H9 (cell line): ENCODE measurements at regions not wholly inside any gene's neighbourhood (a gene's known extent, or its start where the extent isn't known, plus 50 kb on each side); places are given as distances from the start of the nearest gene placed in this dataset.
A peak's percentile ranks its signal among the peaks of the same experiment; 100 is the strongest.

Experiments used
- DNase-seq: peaks from one replicate; pipeline ENCODE4 v3.0.0-alpha.2; 2017
- H2AFZ ChIP-seq: one replicate; pipeline ENCODE4 v1.6.1; 2013; ENCODE audit warnings: mild to moderate bottlenecking, low read length, control low read depth, moderate library complexity
- H2AK5ac ChIP-seq: 2 replicates; pipeline ENCODE4 v1.6.1; 2013; ENCODE audit warnings: low read length, control low read depth, mixed read lengths; ENCODE audit not compliant: insufficient read length
- H2BK120ac ChIP-seq: one replicate; pipeline ENCODE4 v1.6.1; 2013; ENCODE audit warnings: low read depth, mild to moderate bottlenecking, low read length, control low read depth, inconsistent platforms; ENCODE audit not compliant: poor library complexity, severe bottlenecking
- H2BK12ac ChIP-seq: 2 replicates; pipeline ENCODE4 v1.6.1; 2013; ENCODE audit warnings: low read length, control low read depth, mixed read lengths, low read depth; ENCODE audit not compliant: insufficient read length
- H2BK15ac ChIP-seq: 2 replicates; pipeline ENCODE4 v1.6.1; 2013; ENCODE audit warnings: low read depth, low read length, control low read depth
- H2BK20ac ChIP-seq: one replicate; pipeline ENCODE4 v1.6.1; 2013; ENCODE audit warnings: low read depth, mild to moderate bottlenecking, low read length, control low read depth, inconsistent platforms; ENCODE audit not compliant: poor library complexity, severe bottlenecking
- H2BK5ac ChIP-seq: 2 replicates; pipeline ENCODE4 v1.6.1; 2013; ENCODE audit warnings: low read length, control low read depth, mixed read lengths; ENCODE audit not compliant: insufficient read length
- H3K14ac ChIP-seq: 2 replicates; pipeline ENCODE4 v1.6.1; 2013; ENCODE audit warnings: low read length, control low read depth; ENCODE audit not compliant: insufficient read depth
- H3K18ac ChIP-seq: 2 replicates; pipeline ENCODE4 v1.6.1; 2013; ENCODE audit warnings: low read depth, mild to moderate bottlenecking, mixed read lengths, low read length, control low read depth; ENCODE audit not compliant: insufficient read length
- H3K23ac ChIP-seq: 2 replicates; pipeline ENCODE4 v1.6.1; 2013; ENCODE audit warnings: low read length, control low read depth, mixed read lengths, low read depth; ENCODE audit not compliant: insufficient read length
- H3K23me2 ChIP-seq: 2 replicates; pipeline ENCODE4 v1.6.1; 2013; ENCODE audit warnings: low read depth, mild to moderate bottlenecking, mixed read lengths, low read length, control low read depth; ENCODE audit not compliant: insufficient read length, poor library complexity, severe bottlenecking
- H3K27ac ChIP-seq: 2 replicates; pipeline ENCODE4 v1.5.1; 2013; ENCODE audit warnings: low read length, control low read depth, mixed read lengths, low read depth; ENCODE audit not compliant: insufficient read length
- H3K27me3 ChIP-seq: 2 replicates; pipeline ENCODE4 v1.6.1; 2013; ENCODE audit warnings: low read length, control low read depth, inconsistent platforms; ENCODE audit not compliant: insufficient read depth
- H3K4ac ChIP-seq: 2 replicates; pipeline ENCODE4 v1.6.1; 2013; ENCODE audit warnings: low read depth, mild to moderate bottlenecking, control low read depth, inconsistent platforms, low read length, moderate library complexity
- H3K4me1 ChIP-seq: 2 replicates; pipeline ENCODE4 v1.6.1; 2013; ENCODE audit warnings: low read length, control low read depth, inconsistent platforms; ENCODE audit not compliant: insufficient read depth
- H3K4me2 ChIP-seq: 2 replicates; pipeline ENCODE4 v1.6.1; 2013; ENCODE audit warnings: low read length, control low read depth, mixed read lengths; ENCODE audit not compliant: insufficient read length, insufficient read depth
- H3K56ac ChIP-seq: 2 replicates; pipeline ENCODE4 v1.6.1; 2013; ENCODE audit warnings: low read depth, mild to moderate bottlenecking, mixed read lengths, low read length, control low read depth; ENCODE audit not compliant: insufficient read length
- H3K79me1 ChIP-seq: 2 replicates; pipeline ENCODE4 v1.6.1; 2013; ENCODE audit warnings: low read depth, mild to moderate bottlenecking, moderate library complexity, low read length, control low read depth, inconsistent platforms; ENCODE audit not compliant: insufficient read depth, poor library complexity, severe bottlenecking
- H3K79me2 ChIP-seq: 2 replicates; pipeline ENCODE4 v1.6.1; 2013; ENCODE audit warnings: low read length, control low read depth, inconsistent platforms; ENCODE audit not compliant: insufficient read depth
- H3K9ac ChIP-seq: 2 replicates; pipeline ENCODE4 v1.6.1; 2013; ENCODE audit warnings: low read length, control low read depth, mixed read lengths; ENCODE audit not compliant: insufficient read length; ENCODE audit errors: extremely low read depth
- H3K9me3 ChIP-seq: one replicate; pipeline ENCODE4 v1.6.1; 2013; ENCODE audit warnings: low read depth, low read length, inconsistent platforms; ENCODE audit not compliant: control insufficient read depth
- H3T11ph ChIP-seq: one replicate; pipeline ENCODE4 v1.6.1; 2013; ENCODE audit warnings: mild to moderate bottlenecking, low read length, control low read depth, inconsistent platforms
- H4K20me1 ChIP-seq: one replicate; pipeline ENCODE4 v1.6.1; 2013; ENCODE audit not compliant: control insufficient read depth, insufficient read length, insufficient read depth
- H4K5ac ChIP-seq: 2 replicates; pipeline ENCODE4 v1.6.1; 2013; ENCODE audit warnings: low read depth, mild to moderate bottlenecking, mixed read lengths, low read length, control low read depth; ENCODE audit not compliant: insufficient read length
- H4K8ac ChIP-seq: replicated peaks from 2 replicates; pipeline ENCODE4 v1.6.1; 2013; ENCODE audit warnings: low read length, control low read depth, mixed read lengths, low read depth; ENCODE audit not compliant: insufficient read length
- H4K91ac ChIP-seq: 2 replicates; pipeline ENCODE4 v1.6.1; 2013; ENCODE audit warnings: low read depth, mild to moderate bottlenecking, moderate library complexity, mixed read lengths, low read length, control low read depth; ENCODE audit not compliant: insufficient read length
- H3K27ac Mint-ChIP-seq, 3 experiments: 2 replicates in 2 of 3; 3 replicates in 1 of 3; pipeline ENCODE4 v1.8.0; 2020 to 2021; ENCODE audit warnings: mixed read lengths in 3 of 3, mild to moderate bottlenecking in 1 of 3, moderate library complexity in 1 of 3
- H3K27me3 Mint-ChIP-seq: 2 replicates; pipeline ENCODE4 v1.8.0; 2021; ENCODE audit warnings: low read depth, mild to moderate bottlenecking, moderate library complexity, mixed read lengths
- H3K36me3 Mint-ChIP-seq, 3 experiments: 2 replicates in 2 of 3; 3 replicates in 1 of 3; pipeline ENCODE4 v1.8.0; 2020 to 2021; ENCODE audit warnings: low read depth in 3 of 3, mixed read lengths in 3 of 3; ENCODE audit not compliant: insufficient read depth in 1 of 3
- H3K4me1 Mint-ChIP-seq, 2 experiments: 2 replicates each; pipeline ENCODE4 v1.8.0; 2020; ENCODE audit warnings: mixed read lengths in 2 of 2
- H3K4me3 Mint-ChIP-seq, 2 experiments: 2 replicates in 1 of 2; 3 replicates in 1 of 2; pipeline ENCODE4 v1.8.0; 2020 to 2021; ENCODE audit warnings: mild to moderate bottlenecking in 2 of 2, mixed read lengths in 2 of 2, moderate library complexity in 1 of 2
- H3K9me3 Mint-ChIP-seq, 2 experiments: 2 replicates in 1 of 2; 3 replicates in 1 of 2; pipeline ENCODE4 v1.8.0; 2020; ENCODE audit warnings: mild to moderate bottlenecking in 2 of 2, mixed read lengths in 2 of 2, moderate library complexity in 1 of 2
- CTCF ChIP-seq: fragments of 200-600 bp; sonication (generic); conservative IDR thresholded peaks from 3 replicates; pipeline ENCODE4 v1.8.0; 2021; ENCODE audit warnings: antibody characterized with exemption, mild to moderate bottlenecking
- WGBS: extraction: QIAGEN DNeasy Blood & Tissue Kit; methylation state at CpG from one replicate; pipeline ENCODE4 v1.1.7; 2013; ENCODE audit warnings: missing lambda C conversion rate, low lambda C conversion rate, mixed read lengths; ENCODE audit not compliant: insufficient read length; ENCODE audit errors: extremely low coverage; 5-methylcytosine and 5-hydroxymethylcytosine counted together

GRCh38 chr9:26132746-26133312 is 454.6 kb upstream of the TUSC1 start:
- Histone ChIP-seq H2BK15ac (no peak overlapping the region), H3K79me2 (no peaks in the 10 kb centered on the region), H3K4ac (no peak overlapping the region), H4K5ac (no peak overlapping the region), H3K79me1 (no peaks in the 10 kb centered on the region), H3K9me3 (no peaks in the 10 kb centered on the region), H2BK20ac (no peak overlapping the region), H4K8ac (no peak overlapping the region), H3T11ph (no peak overlapping the region), H3K27ac (no peak overlapping the region), H3K4me1 (0 out of 2 replicates have a peak, but pooled peaks cover 4% of the 10 kb centered on the region), H3K14ac (no peak overlapping the region), H3K9ac (no peak overlapping the region), H4K20me1 (no peaks in the 10 kb centered on the region), H3K23ac (no peak overlapping the region), H2BK5ac (no peak overlapping the region), H2AFZ (no peak overlapping the region), H3K4me2 (no peak overlapping the region), H2AK5ac (no peak overlapping the region), H3K23me2 (no peaks in the 10 kb centered on the region), H4K91ac (no peak overlapping the region), H3K27me3 (no peaks in the 10 kb centered on the region), H2BK120ac (no peak overlapping the region), H2BK12ac (no peak overlapping the region), H3K56ac (no peak overlapping the region), H3K18ac (no peak overlapping the region)
- no peak for DNase-seq
- Mint-ChIP-seq H3K27ac (peak overlapping the region in 1 of 3 experiments; percentile 22; a peak in 2 of 7 replicates), H3K36me3 (no peaks in the 10 kb centered on the region), H3K9me3 (no peaks in the 10 kb centered on the region), H3K4me1 (peaks cover 5% of the 10 kb centered on the region in 2 experiments), H3K4me3 (no peak overlapping the region), H3K27me3 (no peaks in the 10 kb centered on the region)
- TF ChIP-seq CTCF, result no peak
- no CpG with 5 or more reads among the region's 4 CpGs for WGBS
